Astrocyte (in vitro differentiated cells and primary cell): ENCODE measurements at regions not wholly inside any gene's neighbourhood (a gene's known extent, or its start where the extent isn't known, plus 50 kb on each side); places are given as distances from the start of the nearest gene placed in this dataset.

ENCODE experiments used
- DNase-seq: peaks from one replicate; pipeline ENCODE4 v3.0.0-alpha.2; 2010; ENCODE audit warnings: low read depth
- FAIRE-seq: peaks from 2 replicates; lab custom pipeline; 2011; peaks lifted over from hg19 to GRCh38; lab: Jason Lieb, UNC
- H2AFZ ChIP-seq: 2 replicates; pipeline ENCODE4 v1.6.0; 2012; ENCODE audit warnings: low read depth, low read length, inconsistent platforms
- H3K27ac ChIP-seq: 2 replicates; pipeline ENCODE4 v1.5.1; 2011; ENCODE audit warnings: low read depth, low read length, inconsistent platforms
- H3K27me3 ChIP-seq: 2 replicates; pipeline ENCODE4 v1.6.0; 2011; ENCODE audit warnings: low read length, inconsistent platforms; ENCODE audit not compliant: insufficient read depth
- H3K36me3 ChIP-seq: 2 replicates; pipeline ENCODE4 v1.5.1; 2011; ENCODE audit warnings: low read length, inconsistent platforms; ENCODE audit not compliant: insufficient read depth
- H3K4me1 ChIP-seq: 2 replicates; pipeline ENCODE4 v1.5.1; 2011; ENCODE audit warnings: low read length, inconsistent platforms; ENCODE audit not compliant: insufficient read depth
- H3K4me2 ChIP-seq: 2 replicates; pipeline ENCODE4 v1.6.0; 2012; ENCODE audit warnings: low read length, inconsistent platforms
- H3K4me3 ChIP-seq: 2 replicates; pipeline ENCODE4 v1.5.1; 2011; ENCODE audit warnings: low read depth, mild to moderate bottlenecking, low read length, inconsistent platforms; ENCODE audit not compliant: insufficient read depth
- H3K79me2 ChIP-seq: 2 replicates; pipeline ENCODE4 v1.6.0; 2012; ENCODE audit warnings: mild to moderate bottlenecking, low read length, inconsistent platforms; ENCODE audit not compliant: insufficient read depth
- H3K9ac ChIP-seq: 2 replicates; pipeline ENCODE4 v1.6.0; 2012; ENCODE audit warnings: mild to moderate bottlenecking, low read length, inconsistent platforms
- H3K9me3 ChIP-seq: 2 replicates; pipeline ENCODE4 v1.5.1; 2012; ENCODE audit warnings: low read depth, mild to moderate bottlenecking, low read length, inconsistent platforms; ENCODE audit not compliant: insufficient read depth
- H4K20me1 ChIP-seq: 2 replicates; pipeline ENCODE4 v1.6.0; 2012; ENCODE audit warnings: low read length, inconsistent platforms; ENCODE audit not compliant: insufficient read depth
- H3K27ac Mint-ChIP-seq: one replicate; pipeline ENCODE4 v1.8.0; 2021; ENCODE audit warnings: mild to moderate bottlenecking, mixed read lengths; ENCODE audit not compliant: unreplicated experiment
- H3K27me3 Mint-ChIP-seq: one replicate; pipeline ENCODE4 v1.8.0; 2021; ENCODE audit warnings: low read depth, mixed read lengths; ENCODE audit not compliant: unreplicated experiment
- H3K36me3 Mint-ChIP-seq: one replicate; pipeline ENCODE4 v1.8.0; 2021; ENCODE audit warnings: low read depth, mixed read lengths; ENCODE audit not compliant: unreplicated experiment
- H3K4me1 Mint-ChIP-seq: one replicate; pipeline ENCODE4 v1.8.0; 2021; ENCODE audit warnings: low read depth, mixed read lengths; ENCODE audit not compliant: unreplicated experiment
- H3K4me3 Mint-ChIP-seq: one replicate; pipeline ENCODE4 v1.8.0; 2021; ENCODE audit warnings: mild to moderate bottlenecking, moderate library complexity, mixed read lengths; ENCODE audit not compliant: unreplicated experiment
- H3K9me3 Mint-ChIP-seq: one replicate; pipeline ENCODE4 v1.8.0; 2021; ENCODE audit warnings: mild to moderate bottlenecking, mixed read lengths; ENCODE audit not compliant: unreplicated experiment
- CTCF ChIP-seq: IDR thresholded peaks from 2 replicates; pipeline ENCODE4 v1.5.1; 2011; ENCODE audit warnings: low read depth, mild to moderate bottlenecking, inconsistent platforms, low read length, moderate library complexity; ENCODE audit not compliant: insufficient read depth
- EZH2 ChIP-seq: IDR thresholded peaks from 2 replicates; pipeline ENCODE4 v1.6.1; 2012; ENCODE audit warnings: mild to moderate bottlenecking, low read length, inconsistent platforms; ENCODE audit not compliant: insufficient read depth

DNA sequence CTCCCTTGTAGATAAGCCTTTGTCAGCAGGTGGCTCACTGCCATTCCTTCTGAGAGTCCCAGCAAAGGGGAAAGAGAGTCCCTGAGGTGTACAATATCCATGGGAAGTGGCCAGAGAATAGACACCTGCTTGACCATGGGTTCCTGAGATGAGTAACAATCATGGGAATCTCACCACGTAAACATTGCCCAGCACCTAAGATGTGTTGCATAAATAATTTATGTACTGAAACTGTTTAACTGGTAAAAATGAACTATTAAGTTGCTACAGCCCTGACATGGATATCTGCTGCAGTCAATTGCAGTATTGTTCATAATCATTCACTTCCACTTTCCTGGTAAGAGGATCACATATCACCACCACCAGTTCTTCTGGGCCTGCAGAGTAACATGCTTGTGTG lies 123.8 kb upstream of the INHBA start:
- Mint-ChIP-seq H3K4me1 (peaks cover 16% of the 10 kb centered on the region), H3K9me3 (peaks cover 2% of the 10 kb centered on the region), H3K27ac (no peak overlapping the region), H3K36me3 (no peaks in the 10 kb centered on the region), H3K27me3 (no peaks in the 10 kb centered on the region), H3K4me3 (no peak overlapping the region)
- Histone ChIP-seq H3K27ac (no peak overlapping the region), H3K4me1 (peaks cover 10% of the 10 kb centered on the region), H4K20me1 (no peaks in the 10 kb centered on the region), H2AFZ (no peak overlapping the region), H3K9me3 (no peaks in the 10 kb centered on the region), H3K79me2 (no peaks in the 10 kb centered on the region), H3K36me3 (no peaks in the 10 kb centered on the region), H3K4me2 (no peak overlapping the region), H3K27me3 (no peaks in the 10 kb centered on the region), H3K4me3 (no peak overlapping the region), H3K9ac (no peak overlapping the region)
- FAIRE-seq (no peak), DNase-seq (no peak)
- no peak for TF ChIP-seq EZH2
- no peak for TF ChIP-seq CTCF

DNA sequence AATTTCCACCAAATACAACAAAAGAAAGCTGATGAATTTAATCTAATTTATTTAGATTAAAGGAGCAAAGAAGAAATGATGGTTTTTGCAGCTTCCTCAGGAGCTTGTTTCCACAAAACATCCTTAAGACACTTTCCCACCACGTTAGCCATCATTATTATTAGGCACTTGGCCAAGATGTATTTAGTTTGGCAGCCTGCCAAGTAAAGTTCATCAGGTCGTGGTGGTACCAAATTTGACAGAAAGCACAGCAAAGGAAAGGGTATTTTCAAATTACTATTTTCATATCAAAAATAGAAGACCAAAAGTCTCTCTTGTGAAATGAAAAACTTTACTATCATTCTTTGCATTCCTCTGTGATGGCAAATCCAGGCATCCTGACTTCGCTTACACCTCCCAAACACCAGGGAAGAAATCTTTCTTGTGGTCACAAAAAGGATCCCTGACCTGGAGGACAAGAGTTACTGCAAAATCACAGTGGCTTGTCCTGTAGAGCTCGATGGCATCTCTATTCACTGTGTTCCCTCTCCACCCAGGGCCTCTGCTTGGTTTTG lies 123.1 kb upstream of the INHBA start:
- H3K4me1 ChIP-seq, result peaks cover 10% of the 10 kb centered on the region
- peaks cover 2% of the 10 kb centered on the region for H3K9me3 Mint-ChIP-seq
- no peak overlapping the region for H3K27ac Mint-ChIP-seq
- no peaks in the 10 kb centered on the region for H3K27me3 Mint-ChIP-seq
- no peak overlapping the region for H3K4me3 ChIP-seq
- no peaks in the 10 kb centered on the region for H3K27me3 ChIP-seq
- no peak overlapping the region for H3K4me3 Mint-ChIP-seq
- no peak overlapping the region for H3K4me2 ChIP-seq
- no peaks in the 10 kb centered on the region for H3K79me2 ChIP-seq
- DNase-seq (peak; percentile 47), FAIRE-seq (no peak)
- no peaks in the 10 kb centered on the region for H3K36me3 ChIP-seq
- no peak overlapping the region for H3K9ac ChIP-seq
- TF ChIP-seq CTCF (no peak), EZH2 (no peak)
- H3K9me3 ChIP-seq, result no peaks in the 10 kb centered on the region
- no peak overlapping the region for H2AFZ ChIP-seq
- H3K27ac ChIP-seq, result no peak overlapping the region
- H4K20me1 ChIP-seq, result no peaks in the 10 kb centered on the region
- H3K4me1 Mint-ChIP-seq, result peaks cover 19% of the 10 kb centered on the region
- H3K36me3 Mint-ChIP-seq, result no peaks in the 10 kb centered on the region

DNA sequence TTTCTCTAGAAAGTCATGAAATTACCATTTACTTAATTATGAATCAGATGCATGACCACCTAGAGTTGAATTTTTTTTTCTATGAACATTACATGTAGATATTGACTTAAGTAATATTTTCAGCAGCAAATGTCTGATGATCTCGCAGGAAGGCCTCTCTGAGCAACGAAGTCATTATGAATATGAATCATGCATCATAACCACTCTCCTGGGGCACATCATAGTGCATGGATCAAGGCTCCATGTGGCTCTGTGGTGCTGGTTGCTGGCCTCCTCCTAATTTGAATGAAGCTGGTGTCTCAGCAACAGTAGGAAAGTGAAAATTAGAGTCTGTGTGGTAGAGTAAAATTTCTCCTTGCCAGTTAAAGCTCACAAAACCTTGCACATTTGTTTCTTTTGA lies 121.4 kb upstream of the INHBA start:
- H3K36me3 Mint-ChIP-seq, result no peaks in the 10 kb centered on the region
- peak; percentile 62 for FAIRE-seq
- H3K4me3 Mint-ChIP-seq, result no peak overlapping the region
- Histone ChIP-seq H3K9ac (no peak overlapping the region), H3K36me3 (no peaks in the 10 kb centered on the region), H3K4me3 (no peak overlapping the region), H3K4me1 (peaks cover 10% of the 10 kb centered on the region), H3K27me3 (no peaks in the 10 kb centered on the region), H3K79me2 (no peaks in the 10 kb centered on the region), H3K27ac (no peak overlapping the region), H3K4me2 (peak overlapping the region; percentile 3), H2AFZ (no peak overlapping the region), H4K20me1 (no peaks in the 10 kb centered on the region), H3K9me3 (no peaks in the 10 kb centered on the region)
- peaks cover 2% of the 10 kb centered on the region for H3K9me3 Mint-ChIP-seq
- DNase-seq, result no peak
- peaks cover 29% of the 10 kb centered on the region for H3K4me1 Mint-ChIP-seq
- H3K27ac Mint-ChIP-seq, result no peak overlapping the region
- no peaks in the 10 kb centered on the region for H3K27me3 Mint-ChIP-seq
- TF ChIP-seq EZH2, result no peak
- no peak for TF ChIP-seq CTCF
